ENCODE measurements at regions not wholly inside any gene's neighbourhood (a gene's known extent, or its start where the extent isn't known, plus 50 kb on each side); places are given as distances from the start of the nearest gene placed in this dataset.

DNA sequence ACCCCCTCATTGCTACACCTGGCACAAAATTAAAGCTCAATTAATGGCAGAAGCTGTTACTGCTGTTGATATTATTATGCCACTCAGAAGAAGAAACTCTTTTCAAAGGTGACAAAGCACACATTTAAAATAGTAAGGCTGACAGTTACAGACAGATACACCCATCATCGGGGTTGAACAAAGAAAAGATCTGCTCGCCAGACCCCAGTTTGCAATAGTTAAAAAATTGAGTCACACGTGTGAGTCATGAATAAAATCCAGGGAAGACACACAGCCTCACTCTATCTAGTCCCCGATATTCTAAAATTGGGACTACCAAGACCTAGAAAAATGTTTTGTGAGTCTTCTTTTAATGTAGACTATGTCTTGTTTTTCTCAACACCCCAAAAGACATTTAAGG is 330.0 kb upstream of the SOX9 start:
- no peak for TF ChIP-seq POLR2A (IDR thresholded peaks at IDR 0.05)
- TF ChIP-seq, protein P1, sequence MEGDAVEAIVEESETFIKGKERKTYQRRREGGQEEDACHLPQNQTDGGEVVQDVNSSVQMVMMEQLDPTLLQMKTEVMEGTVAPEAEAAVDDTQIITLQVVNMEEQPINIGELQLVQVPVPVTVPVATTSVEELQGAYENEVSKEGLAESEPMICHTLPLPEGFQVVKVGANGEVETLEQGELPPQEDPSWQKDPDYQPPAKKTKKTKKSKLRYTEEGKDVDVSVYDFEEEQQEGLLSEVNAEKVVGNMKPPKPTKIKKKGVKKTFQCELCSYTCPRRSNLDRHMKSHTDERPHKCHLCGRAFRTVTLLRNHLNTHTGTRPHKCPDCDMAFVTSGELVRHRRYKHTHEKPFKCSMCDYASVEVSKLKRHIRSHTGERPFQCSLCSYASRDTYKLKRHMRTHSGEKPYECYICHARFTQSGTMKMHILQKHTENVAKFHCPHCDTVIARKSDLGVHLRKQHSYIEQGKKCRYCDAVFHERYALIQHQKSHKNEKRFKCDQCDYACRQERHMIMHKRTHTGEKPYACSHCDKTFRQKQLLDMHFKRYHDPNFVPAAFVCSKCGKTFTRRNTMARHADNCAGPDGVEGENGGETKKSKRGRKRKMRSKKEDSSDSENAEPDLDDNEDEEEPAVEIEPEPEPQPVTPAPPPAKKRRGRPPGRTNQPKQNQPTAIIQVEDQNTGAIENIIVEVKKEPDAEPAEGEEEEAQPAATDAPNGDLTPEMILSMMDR (IDR thresholded peaks at IDR 0.05), result no peak
